GM12864 (cell line): ENCODE measurements at regions not wholly inside any gene's neighbourhood (a gene's known extent, or its start where the extent isn't known, plus 50 kb on each side); places are given as distances from the start of the nearest gene placed in this dataset.

Source experiments
- DNase-seq: peaks from one replicate; pipeline ENCODE4 v3.0.0-alpha.2; 2011; ENCODE audit warnings: low read depth
- H3K4me3 ChIP-seq: 2 replicates; pipeline ENCODE4 v1.5.1; 2011; ENCODE audit warnings: mild to moderate bottlenecking, low read depth, low read length, control low read depth
- TF ChIP-seq, protein P1 (sequence below): IDR thresholded peaks from 2 replicates; pipeline ENCODE4 v1.5.1; 2011; ENCODE audit warnings: low read depth, mild to moderate bottlenecking, moderate library complexity, low read length, control low read depth, inconsistent platforms; ENCODE audit errors: missing control alignments

GRCh38 chr6:156344491-156344890 lies 432.7 kb upstream of the ARID1B start:
- no peak for DNase-seq
- TF ChIP-seq, protein P1, sequence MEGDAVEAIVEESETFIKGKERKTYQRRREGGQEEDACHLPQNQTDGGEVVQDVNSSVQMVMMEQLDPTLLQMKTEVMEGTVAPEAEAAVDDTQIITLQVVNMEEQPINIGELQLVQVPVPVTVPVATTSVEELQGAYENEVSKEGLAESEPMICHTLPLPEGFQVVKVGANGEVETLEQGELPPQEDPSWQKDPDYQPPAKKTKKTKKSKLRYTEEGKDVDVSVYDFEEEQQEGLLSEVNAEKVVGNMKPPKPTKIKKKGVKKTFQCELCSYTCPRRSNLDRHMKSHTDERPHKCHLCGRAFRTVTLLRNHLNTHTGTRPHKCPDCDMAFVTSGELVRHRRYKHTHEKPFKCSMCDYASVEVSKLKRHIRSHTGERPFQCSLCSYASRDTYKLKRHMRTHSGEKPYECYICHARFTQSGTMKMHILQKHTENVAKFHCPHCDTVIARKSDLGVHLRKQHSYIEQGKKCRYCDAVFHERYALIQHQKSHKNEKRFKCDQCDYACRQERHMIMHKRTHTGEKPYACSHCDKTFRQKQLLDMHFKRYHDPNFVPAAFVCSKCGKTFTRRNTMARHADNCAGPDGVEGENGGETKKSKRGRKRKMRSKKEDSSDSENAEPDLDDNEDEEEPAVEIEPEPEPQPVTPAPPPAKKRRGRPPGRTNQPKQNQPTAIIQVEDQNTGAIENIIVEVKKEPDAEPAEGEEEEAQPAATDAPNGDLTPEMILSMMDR, result no peak
- no peak overlapping the region for H3K4me3 ChIP-seq

DNA sequence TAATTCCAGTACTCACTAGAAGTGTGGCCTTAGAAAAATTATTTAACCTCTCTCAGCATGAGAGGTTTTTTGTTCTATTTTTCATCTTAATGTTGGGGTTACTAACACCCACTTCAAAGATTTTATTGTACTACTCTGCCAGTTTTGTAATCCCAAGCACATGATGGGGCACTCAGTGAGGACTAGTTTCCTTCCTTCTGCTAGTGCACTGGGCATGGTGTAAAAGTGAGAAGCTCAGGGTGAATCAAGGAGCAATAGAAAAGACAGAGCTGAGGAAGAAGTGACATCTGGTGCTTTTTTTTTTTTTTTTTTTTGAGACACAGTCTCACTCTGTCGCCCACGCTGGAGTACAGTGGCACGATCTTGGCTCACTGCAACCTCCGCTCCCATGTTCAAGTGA lies 439.4 kb upstream of the ARID1B start:
- DNase-seq, result no peak
- H3K4me3 ChIP-seq, result no peak overlapping the region
- TF ChIP-seq, protein P1, result no peak

GRCh38 chr6:156336733-156337132 lies 440.4 kb upstream of the ARID1B start:
- no peak overlapping the region for H3K4me3 ChIP-seq
- TF ChIP-seq, protein P1, result no peak
- no peak for DNase-seq

DNA sequence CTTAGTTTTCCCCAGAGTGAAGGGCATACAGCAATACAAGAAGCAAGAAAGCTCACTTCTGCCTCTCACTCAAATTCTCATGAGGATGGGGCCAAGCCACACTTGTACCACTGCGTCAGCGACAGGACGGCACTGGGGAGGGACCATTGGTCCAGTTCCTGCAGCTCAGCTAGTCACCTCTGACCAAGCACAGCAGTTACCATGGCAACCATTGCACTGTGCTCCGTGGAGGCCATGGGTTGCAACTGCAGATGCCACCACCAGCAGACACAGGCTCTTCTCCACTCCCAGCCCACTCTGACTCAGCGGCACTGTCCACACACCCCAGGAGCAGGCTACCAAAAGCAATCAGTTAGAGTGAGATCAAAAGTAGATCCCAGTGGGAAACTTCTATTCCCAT lies 441.1 kb upstream of the ARID1B start:
- no peak overlapping the region for H3K4me3 ChIP-seq
- no peak for DNase-seq
- TF ChIP-seq, protein P1, result no peak

DNA sequence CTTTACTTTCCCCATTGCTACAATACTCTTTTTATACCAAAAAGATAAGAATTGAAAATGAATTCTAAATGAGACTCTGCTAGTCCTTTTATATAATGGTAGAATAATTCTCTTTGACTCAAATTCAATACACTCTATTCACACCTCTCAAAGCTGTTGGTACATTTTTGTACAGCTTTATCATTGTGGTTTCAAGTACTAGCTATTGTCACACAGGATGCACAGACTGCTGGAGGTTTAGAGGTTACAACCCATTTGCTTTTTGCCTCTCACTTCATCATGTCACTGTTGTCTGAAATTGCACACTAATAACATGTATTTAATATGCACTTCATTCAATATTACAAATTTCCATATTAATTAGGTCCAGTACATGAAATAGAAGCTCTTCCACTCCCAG lies 442.2 kb upstream of the ARID1B start:
- H3K4me3 ChIP-seq, result no peak overlapping the region
- TF ChIP-seq, protein P1, result no peak
- no peak for DNase-seq

DNA sequence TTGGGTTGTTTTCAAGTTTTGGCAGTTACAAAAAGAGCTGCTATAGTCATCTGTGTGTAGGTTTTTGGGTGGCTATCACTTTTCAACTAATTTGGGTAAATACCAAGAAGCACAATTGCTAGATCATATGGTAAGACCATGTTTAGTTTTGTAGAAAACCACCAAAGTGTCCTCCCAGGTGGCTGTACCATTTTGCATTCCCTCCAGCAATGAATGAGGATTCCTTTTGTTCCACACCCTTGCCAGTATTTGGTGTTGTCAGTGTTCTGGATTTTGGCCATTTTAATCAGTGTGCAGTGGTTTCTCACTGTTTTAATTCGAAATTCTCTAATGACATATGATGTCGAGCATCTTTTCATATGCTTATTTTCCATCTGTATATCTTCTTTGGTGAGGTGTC lies 457.5 kb upstream of the ARID1B start:
- TF ChIP-seq, protein P1, result no peak
- H3K4me3 ChIP-seq, result no peak overlapping the region
- no peak for DNase-seq

DNA sequence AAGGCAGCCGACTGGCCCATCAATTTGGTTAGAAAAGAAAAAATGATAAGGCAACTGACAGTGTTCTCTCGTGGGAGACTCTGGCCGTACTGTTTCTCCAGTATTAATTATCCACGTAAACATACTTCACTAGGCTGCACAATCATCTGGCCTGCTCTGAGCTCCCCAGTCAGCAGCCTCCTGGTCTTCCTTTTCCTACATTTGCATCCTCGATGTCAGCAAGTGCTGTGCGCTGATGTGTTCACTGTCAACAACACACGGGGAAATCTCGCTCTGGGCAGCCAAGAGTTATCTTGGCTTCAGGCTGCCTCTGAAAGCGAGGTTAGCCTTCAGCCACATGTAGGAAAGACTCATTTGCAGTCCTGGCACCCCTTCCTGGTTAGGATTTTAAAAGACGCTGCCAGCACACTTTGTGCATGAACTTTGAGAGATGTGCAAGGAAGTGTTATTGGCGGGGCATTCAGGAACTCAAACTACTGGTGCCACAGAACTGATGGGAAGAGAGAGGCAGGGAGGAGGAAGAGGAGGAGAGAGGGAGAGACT lies 460.5 kb upstream of the ARID1B start:
- H3K4me3 ChIP-seq, result no peak overlapping the region
- TF ChIP-seq, protein P1, result no peak
- DNase-seq, result no peak
